Sigmoid colon (tissue), 6 donors: ENCODE measurements at regions not wholly inside any gene's neighbourhood (a gene's known extent, or its start where the extent isn't known, plus 50 kb on each side); places are given as distances from the start of the nearest gene placed in this dataset.

ENCODE experiments used
- DNase-seq: peaks from one replicate; pipeline ENCODE4 v3.0.0-alpha.2; 2019
- H3K27ac ChIP-seq, 4 donors: fragments of 200-600 bp; sonication (generic); one replicate each; pipeline ENCODE4 v1.5.1; 2016 to 2019; ENCODE audit warnings: mild to moderate bottlenecking in 1 of 4
- H3K27me3 ChIP-seq, 3 donors: fragments of 200-600 bp; sonication (generic); one replicate each; pipeline ENCODE4 v1.5.1; 2019; ENCODE audit warnings: mild to moderate bottlenecking in 1 of 3
- H3K36me3 ChIP-seq, 4 donors: fragments of 200-600 bp; sonication (generic); one replicate each; pipeline ENCODE4 v1.5.1; 2016 to 2019
- H3K4me1 ChIP-seq, 4 donors: fragments of 200-600 bp; sonication (generic); one replicate each; pipeline ENCODE4 v1.5.1; 2017 to 2019
- H3K4me3 ChIP-seq, 4 donors: fragments of 200-600 bp; sonication (generic); one replicate each; pipeline ENCODE4 v1.5.1; 2017 to 2019; ENCODE audit warnings: mild to moderate bottlenecking in 2 of 4, moderate library complexity in 1 of 4
- H3K9me3 ChIP-seq, 4 donors: fragments of 200-600 bp in 3 of 4; sonication (generic) in 3 of 4; one replicate each; pipeline versions ENCODE4 v1.5.1 to v1.6.1; 2013 to 2019
- CTCF ChIP-seq, 4 experiments: fragments of 450-650 bp in 3 of 4; fragments of 200-600 bp in 1 of 4; IDR thresholded peaks; one replicate each; pipeline ENCODE4 v1.5.1; 2016 to 2019; ENCODE audit warnings: antibody characterized with exemption in 4 of 4, mild to moderate bottlenecking in 3 of 4, moderate library complexity in 2 of 4
- EP300 ChIP-seq, 4 donors: sonication (generic); formaldehyde crosslinking; IDR thresholded peaks; one replicate each; pipeline ENCODE4 v1.6.1; 2017; ENCODE audit warnings: antibody characterized with exemption in 4 of 4
- POLR2A ChIP-seq, 2 donors: fragments of 450-650 bp; IDR thresholded peaks; one replicate each; pipeline ENCODE4 v1.6.1; 2016; ENCODE audit warnings: antibody characterized with exemption in 2 of 2, mild to moderate bottlenecking in 2 of 2, moderate library complexity in 2 of 2
- POLR2AphosphoS5 ChIP-seq, 4 donors: sonication (generic); formaldehyde crosslinking; IDR thresholded peaks; one replicate each; pipeline ENCODE4 v1.6.1; 2017; ENCODE audit warnings: antibody characterized with exemption in 4 of 4
- WGBS, 2 donors: extraction: QIAGEN DNeasy Blood & Tissue Kit; methylation state at CpG; one replicate each; pipeline ENCODE4 v1.1.7; 2013; 5-methylcytosine and 5-hydroxymethylcytosine counted together
- intact Hi-C: fragments of 100-400 bp; cut with DNase I; formaldehyde crosslinking; loops from one replicate; pipeline ENCODE4 v1.15.1; 2023
- donor health status: healthy with polysubstance abuse.
- donor health status: healthy.

- TF ChIP-seq CTCF (IDR thresholded peaks at IDR 0.05) (peak; percentile 17 to 62 (median 54)), POLR2AphosphoS5 (IDR thresholded peaks at IDR 0.05) (no peak)
- H3K36me3 ChIP-seq: no peaks in the 10 kb centered on the region
- H3K9me3 ChIP-seq: no peaks in the 10 kb centered on the region
- WGBS, 2 donors: 31 to 33% methylated on average over 4 of the region's 4 CpGs
- no peaks in the 10 kb centered on the region for H3K4me1 ChIP-seq
- intact Hi-C loops: loop anchor here (5.0 to 10.0 kb wide), 2 partner anchors 58 to 155 kb away; no protein-coding TSS in a partner anchor
- H3K27me3 ChIP-seq: no peaks in the 10 kb centered on the region
- H3K27ac ChIP-seq: no peak overlapping the region
- H3K4me3 ChIP-seq: no peak overlapping the region
- peak; percentile 72 for DNase-seq
Measured at GRCh38 chr14:22319526-22320361, 269.3 kb downstream of the DAD1 start.

- no peak for DNase-seq
- no peaks in the 10 kb centered on the region for H3K36me3 ChIP-seq
- H3K4me3 ChIP-seq: no peak overlapping the region
- H3K27ac ChIP-seq: no peak overlapping the region
- WGBS, 2 donors: 55 to 90% methylated on average over 3 of the region's 3 CpGs
- TF ChIP-seq POLR2AphosphoS5 (IDR thresholded peaks at IDR 0.05) (no peak), EP300 (IDR thresholded peaks at IDR 0.05) (no peak), CTCF (IDR thresholded peaks at IDR 0.05) (no peak), POLR2A (IDR thresholded peaks at IDR 0.05) (no peak)
- no peaks in the 10 kb centered on the region for H3K27me3 ChIP-seq
- H3K9me3 ChIP-seq: no peaks in the 10 kb centered on the region
- intact Hi-C loops: loop anchor here (5.0 to 10.0 kb wide), 2 partner anchors 58 to 156 kb away; no protein-coding TSS in a partner anchor
- H3K4me1 ChIP-seq: no peaks in the 10 kb centered on the region
Measured at GRCh38 chr14:22318951-22319350, 270.1 kb downstream of the DAD1 start.

GRCh38 chr14:22316473-22316872 is 272.6 kb downstream of the DAD1 start:
- no peak for TF ChIP-seq EP300 (IDR thresholded peaks at IDR 0.05)
- intact Hi-C loops: loop anchor here (5.0 to 10.0 kb wide), 2 partner anchors 61 to 158 kb away; no protein-coding TSS in a partner anchor
- H3K36me3 ChIP-seq: no peaks in the 10 kb centered on the region

GRCh38 chr14:22315336-22315735 is 273.7 kb downstream of the DAD1 start:
- Histone ChIP-seq H3K36me3 (no peaks in the 10 kb centered on the region), H3K4me3 (no peak overlapping the region), H3K9me3 (no peaks in the 10 kb centered on the region), H3K27ac (no peak overlapping the region), H3K4me1 (no peaks in the 10 kb centered on the region), H3K27me3 (no peaks in the 10 kb centered on the region)
- 45 to 76% methylated on average over 3 of the region's 3 CpGs for WGBS, 2 donors
- TF ChIP-seq POLR2A (IDR thresholded peaks at IDR 0.05) (no peak), CTCF (IDR thresholded peaks at IDR 0.05) (no peak), POLR2AphosphoS5 (IDR thresholded peaks at IDR 0.05) (no peak), EP300 (IDR thresholded peaks at IDR 0.05) (no peak)
- intact Hi-C loops: loop anchor here (5.0 to 10.0 kb wide), 2 partner anchors 62 to 159 kb away; no protein-coding TSS in a partner anchor
- no peak for DNase-seq

More at GRCh38 chr14:22316473-22316872, 272.6 kb downstream of the DAD1 start:
- Histone ChIP-seq H3K9me3 (no peaks in the 10 kb centered on the region), H3K27me3 (no peaks in the 10 kb centered on the region), H3K4me1 (no peaks in the 10 kb centered on the region), H3K4me3 (no peak overlapping the region), H3K27ac (no peak overlapping the region)
- DNase-seq: no peak
- WGBS, 2 donors: 98 to 100% methylated on average over 1 of the region's 1 CpG

- intact Hi-C loops: loop anchor here (10.0 kb wide), 1 partner anchor 160 kb away; no protein-coding TSS in a partner anchor
- 41 to 53% methylated on average over 6 of the region's 6 CpGs for WGBS, 2 donors
Measured at GRCh38 chr14:22314183-22314820, 274.7 kb downstream of the DAD1 start.

More at GRCh38 chr14:22314183-22314820, 274.7 kb downstream of the DAD1 start:
- TF ChIP-seq POLR2AphosphoS5 (IDR thresholded peaks at IDR 0.05) (no peak), CTCF (IDR thresholded peaks at IDR 0.05) (peak in 3 of 4 experiments; percentile 30 to 62 (median 39)), EP300 (IDR thresholded peaks at IDR 0.05) (no peak), POLR2A (IDR thresholded peaks at IDR 0.05) (no peak)
- Histone ChIP-seq H3K36me3 (no peaks in the 10 kb centered on the region), H3K9me3 (no peaks in the 10 kb centered on the region), H3K27ac (no peak overlapping the region), H3K27me3 (no peaks in the 10 kb centered on the region), H3K4me1 (peaks cover 0 to 6% (median 0%) of the 10 kb centered on the region in 4 donors), H3K4me3 (no peak overlapping the region)
- DNase-seq: no peak
